Trophoblast cell (in vitro differentiated cells and primary cell): ENCODE measurements at regions not wholly inside any gene's neighbourhood (a gene's known extent, or its start where the extent isn't known, plus 50 kb on each side); places are given as distances from the start of the nearest gene placed in this dataset.

Experiments used
- DNase-seq, 2 donors: peaks; one replicate each; pipeline ENCODE4 v3.0.0-alpha.2; 2016
- H2AFZ ChIP-seq: 2 replicates; pipeline ENCODE4 v1.6.1; 2013; ENCODE audit warnings: low read length, moderate library complexity, mild to moderate bottlenecking; ENCODE audit not compliant: insufficient read depth, poor library complexity
- H2AK5ac ChIP-seq: 2 replicates; pipeline ENCODE4 v1.6.1; 2013; ENCODE audit warnings: mild to moderate bottlenecking, low read length
- H2BK120ac ChIP-seq: 2 replicates; pipeline ENCODE4 v1.6.1; 2013; ENCODE audit warnings: low read length, mild to moderate bottlenecking, moderate library complexity; ENCODE audit not compliant: insufficient read depth, poor library complexity
- H2BK12ac ChIP-seq: 2 replicates; pipeline ENCODE4 v1.6.1; 2013; ENCODE audit warnings: mild to moderate bottlenecking, low read length, moderate library complexity
- H2BK5ac ChIP-seq: 2 replicates; pipeline ENCODE4 v1.6.1; 2013; ENCODE audit warnings: low read length, low read depth, moderate library complexity, mild to moderate bottlenecking; ENCODE audit not compliant: poor library complexity
- H3K14ac ChIP-seq: 2 replicates; pipeline ENCODE4 v1.6.1; 2013; ENCODE audit warnings: mild to moderate bottlenecking, low read length
- H3K18ac ChIP-seq: 2 replicates; pipeline ENCODE4 v1.6.1; 2013; ENCODE audit warnings: mild to moderate bottlenecking, low read length
- H3K23ac ChIP-seq: 2 replicates; pipeline ENCODE4 v1.6.1; 2013; ENCODE audit warnings: low read length
- H3K27ac ChIP-seq: 2 replicates; pipeline ENCODE4 v1.5.1; 2013; ENCODE audit warnings: low read depth, mild to moderate bottlenecking, inconsistent platforms, low read length, moderate library complexity
- H3K27me3 ChIP-seq: 2 replicates; pipeline ENCODE4 v1.6.1; 2013; ENCODE audit warnings: inconsistent platforms, mild to moderate bottlenecking, low read length, moderate library complexity; ENCODE audit not compliant: insufficient read depth
- H3K36me3 ChIP-seq, 2 experiments: 1 replicate in 1 of 2; 2 replicates in 1 of 2; pipeline ENCODE4 v1.6.1; 2013; ENCODE audit warnings: low read length in 2 of 2, mild to moderate bottlenecking in 2 of 2, moderate library complexity in 1 of 2; ENCODE audit not compliant: insufficient read depth in 2 of 2, control insufficient read depth in 1 of 2
- H3K4ac ChIP-seq: 2 replicates; pipeline ENCODE4 v1.6.1; 2013; ENCODE audit warnings: low read depth, mild to moderate bottlenecking, low read length, moderate library complexity
- H3K4me1 ChIP-seq, 2 experiments: 1 replicate in 1 of 2; 2 replicates in 1 of 2; pipeline ENCODE4 v1.6.1; 2013; ENCODE audit warnings: low read length in 2 of 2, mild to moderate bottlenecking in 2 of 2, moderate library complexity in 1 of 2; ENCODE audit not compliant: insufficient read depth in 2 of 2, control insufficient read depth in 1 of 2
- H3K4me2 ChIP-seq: 2 replicates; pipeline ENCODE4 v1.6.1; 2013; ENCODE audit warnings: inconsistent platforms, mild to moderate bottlenecking, low read length, moderate library complexity
- H3K4me3 ChIP-seq: 2 replicates; pipeline ENCODE4 v1.5.1; 2013; ENCODE audit warnings: mild to moderate bottlenecking, low read depth, low read length, inconsistent platforms
- H3K79me1 ChIP-seq: one replicate; pipeline ENCODE4 v1.6.1; 2013; ENCODE audit warnings: low read length
- H3K79me2 ChIP-seq: 2 replicates; pipeline ENCODE4 v1.6.1; 2013; ENCODE audit warnings: low read length, mild to moderate bottlenecking; ENCODE audit not compliant: control insufficient read depth, insufficient read depth, poor library complexity
- H3K9ac ChIP-seq: 2 replicates; pipeline ENCODE4 v1.6.1; 2013; ENCODE audit warnings: mild to moderate bottlenecking, low read length
- H3K9me3 ChIP-seq: 2 replicates; pipeline ENCODE4 v1.6.1; 2013; ENCODE audit warnings: low read depth, mild to moderate bottlenecking, control low read depth, inconsistent platforms, low read length; ENCODE audit not compliant: insufficient read depth
- H4K12ac ChIP-seq: 2 replicates; pipeline ENCODE4 v1.6.1; 2013; ENCODE audit warnings: low read depth, mild to moderate bottlenecking, low read length, moderate library complexity
- H4K8ac ChIP-seq: 2 replicates; pipeline ENCODE4 v1.6.1; 2013; ENCODE audit warnings: low read depth, mild to moderate bottlenecking, low read length, moderate library complexity
- H4K91ac ChIP-seq: one replicate; pipeline ENCODE4 v1.6.1; 2013; ENCODE audit warnings: low read depth, mild to moderate bottlenecking, low read length, moderate library complexity
- WGBS: extraction: QIAGEN DNeasy Blood & Tissue Kit; methylation state at CpG from one replicate; pipeline ENCODE4 v1.1.7; 2013; ENCODE audit warnings: missing lambda C conversion rate; ENCODE audit not compliant: insufficient read length, insufficient coverage; ENCODE audit errors: extremely low coverage; 5-methylcytosine and 5-hydroxymethylcytosine counted together

- no peak overlapping the region for H2BK5ac ChIP-seq
- no peak overlapping the region for H3K27ac ChIP-seq
- H3K36me3 ChIP-seq = no peaks in the 10 kb centered on the region
- no peak overlapping the region for H3K4ac ChIP-seq
- no peak overlapping the region for H3K9ac ChIP-seq
- no peak overlapping the region for H3K14ac ChIP-seq
- no peak overlapping the region for H2AK5ac ChIP-seq
- H4K91ac ChIP-seq = no peak overlapping the region
- H3K79me1 ChIP-seq = no peaks in the 10 kb centered on the region
- no peak overlapping the region for H2AFZ ChIP-seq
- H3K18ac ChIP-seq = no peak overlapping the region
- H3K4me1 ChIP-seq = no peaks in the 10 kb centered on the region
- no peaks in the 10 kb centered on the region for H3K27me3 ChIP-seq
- no peak overlapping the region for H3K4me2 ChIP-seq
- no peaks in the 10 kb centered on the region for H3K79me2 ChIP-seq
- no peak for DNase-seq
- H4K12ac ChIP-seq = no peak overlapping the region
- WGBS = no CpG with 5 or more reads among the region's 9 CpGs
- no peak overlapping the region for H4K8ac ChIP-seq
- no peak overlapping the region for H3K23ac ChIP-seq
- H3K4me3 ChIP-seq = no peak overlapping the region
- no peak overlapping the region for H2BK120ac ChIP-seq
- no peak overlapping the region for H2BK12ac ChIP-seq
- peaks cover 1% of the 10 kb centered on the region for H3K9me3 ChIP-seq
Measured at GRCh38 chr2:129314120-129314519, 665.3 kb upstream of the RAB6C start.

DNA sequence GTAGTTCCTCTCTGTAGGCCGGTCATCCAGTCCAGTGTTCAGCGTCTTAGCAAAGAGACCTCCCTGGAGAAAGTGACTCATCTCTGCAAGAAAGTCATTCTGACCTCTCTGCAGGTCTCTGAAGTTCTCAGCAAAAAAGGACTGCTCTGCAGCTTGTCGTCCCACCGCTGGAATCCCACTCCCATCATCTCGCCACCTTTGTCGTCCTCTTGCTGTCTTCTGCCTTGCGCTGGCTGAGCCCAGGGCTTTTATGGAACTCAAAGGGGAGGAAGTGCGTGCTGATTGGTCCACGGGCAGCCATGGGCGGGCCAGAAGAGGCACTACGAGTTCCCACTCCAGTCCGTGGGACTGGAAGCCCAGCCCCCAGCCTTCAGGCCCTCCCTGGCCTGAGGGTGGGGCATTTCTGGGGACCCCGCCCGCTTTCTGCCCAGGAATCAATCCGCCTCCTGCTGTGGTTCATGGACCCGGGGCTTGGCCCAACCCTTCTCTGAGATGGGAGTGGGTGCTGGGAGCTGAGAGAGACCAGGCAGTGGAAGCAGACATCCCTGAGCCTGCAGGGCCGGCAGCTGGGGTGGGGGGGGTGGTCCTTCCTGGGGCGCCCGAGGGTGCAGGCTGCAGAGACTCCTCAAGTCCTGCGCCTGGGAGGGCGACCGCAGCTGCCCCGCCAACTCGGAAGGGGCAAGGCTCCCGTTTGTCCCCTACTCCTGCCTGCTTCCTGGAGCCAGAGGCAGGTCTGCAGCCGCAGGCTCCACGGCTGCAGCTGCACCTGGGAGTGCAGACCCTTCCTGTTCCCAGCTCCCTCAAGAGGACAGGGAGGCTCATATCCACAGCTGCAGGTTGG lies 660.7 kb upstream of the RAB6C start:
- Histone ChIP-seq H2BK120ac (no peak overlapping the region), H4K8ac (no peak overlapping the region), H2BK5ac (no peak overlapping the region), H2AK5ac (no peak overlapping the region), H3K27ac (no peak overlapping the region), H3K9ac (no peak overlapping the region), H3K9me3 (no peaks in the 10 kb centered on the region), H3K4me2 (no peak overlapping the region), H3K4me3 (no peak overlapping the region), H2AFZ (no peak overlapping the region), H3K79me2 (no peaks in the 10 kb centered on the region), H4K12ac (no peak overlapping the region), H4K91ac (no peak overlapping the region), H3K27me3 (no peaks in the 10 kb centered on the region), H3K14ac (no peak overlapping the region), H3K18ac (no peak overlapping the region), H2BK12ac (no peak overlapping the region), H3K79me1 (no peaks in the 10 kb centered on the region), H3K4ac (no peak overlapping the region), H3K36me3 (no peaks in the 10 kb centered on the region), H3K4me1 (no peaks in the 10 kb centered on the region), H3K23ac (no peak overlapping the region)
- no CpG with 5 or more reads among the region's 27 CpGs for WGBS
- DNase-seq = no peak

DNA sequence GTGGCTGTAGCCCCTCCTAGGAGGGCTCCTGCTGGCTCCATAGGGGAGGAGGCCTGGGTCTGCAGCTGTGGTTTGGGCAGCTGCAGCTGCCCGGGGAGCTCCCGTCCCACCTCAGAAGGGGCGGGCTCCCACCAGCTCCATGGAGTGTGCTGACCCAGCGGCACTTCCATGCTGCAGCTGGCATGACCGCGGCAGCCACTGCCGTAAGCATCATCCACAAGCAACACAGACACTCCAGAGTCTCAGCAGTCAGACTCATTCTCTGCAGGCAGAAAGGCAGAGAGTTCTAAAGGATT lies 660.1 kb upstream of the RAB6C start:
- Histone ChIP-seq H4K12ac (no peak overlapping the region), H3K9ac (no peak overlapping the region), H3K27ac (no peak overlapping the region), H2AFZ (no peak overlapping the region), H2BK12ac (no peak overlapping the region), H2BK120ac (no peak overlapping the region), H3K4me3 (no peak overlapping the region), H2AK5ac (no peak overlapping the region), H3K4me1 (no peaks in the 10 kb centered on the region), H3K4ac (no peak overlapping the region), H3K27me3 (no peaks in the 10 kb centered on the region), H2BK5ac (no peak overlapping the region), H3K79me2 (no peaks in the 10 kb centered on the region), H3K23ac (no peak overlapping the region), H4K91ac (no peak overlapping the region), H4K8ac (no peak overlapping the region), H3K14ac (no peak overlapping the region), H3K79me1 (no peaks in the 10 kb centered on the region), H3K36me3 (no peaks in the 10 kb centered on the region), H3K18ac (no peak overlapping the region), H3K9me3 (no peaks in the 10 kb centered on the region), H3K4me2 (no peak overlapping the region)
- no CpG with 5 or more reads among the region's 7 CpGs for WGBS
- no peak for DNase-seq

DNA sequence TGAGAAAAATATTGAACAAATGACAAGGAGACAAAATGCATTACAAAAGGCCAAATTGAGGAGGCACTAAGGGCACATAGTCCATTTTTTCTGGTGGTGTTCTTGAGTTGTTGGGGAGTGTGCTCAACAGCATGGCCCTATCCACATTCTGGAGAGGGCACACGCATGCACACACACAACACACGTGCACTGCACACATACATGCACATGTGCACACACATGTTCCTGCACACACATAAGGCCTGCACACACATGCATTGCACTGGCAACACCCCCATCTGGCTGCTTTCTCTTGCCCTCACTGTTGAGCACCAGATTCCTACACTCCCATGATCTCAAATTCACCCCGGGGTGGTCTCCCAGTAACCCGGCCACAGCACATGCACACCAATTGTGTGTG lies 659.2 kb upstream of the RAB6C start:
- H3K4me1 ChIP-seq = no peaks in the 10 kb centered on the region
- no peaks in the 10 kb centered on the region for H3K27me3 ChIP-seq
- H3K4me3 ChIP-seq = no peak overlapping the region
- H2BK12ac ChIP-seq = no peak overlapping the region
- H3K9me3 ChIP-seq = no peaks in the 10 kb centered on the region
- no peak overlapping the region for H3K23ac ChIP-seq
- H2AK5ac ChIP-seq = no peak overlapping the region
- H2BK5ac ChIP-seq = no peak overlapping the region
- H4K12ac ChIP-seq = no peak overlapping the region
- no peak overlapping the region for H2BK120ac ChIP-seq
- no peak overlapping the region for H4K91ac ChIP-seq
- no peak overlapping the region for H3K14ac ChIP-seq
- no peak overlapping the region for H2AFZ ChIP-seq
- DNase-seq = no peak
- no peaks in the 10 kb centered on the region for H3K79me1 ChIP-seq
- no peak overlapping the region for H3K18ac ChIP-seq
- H4K8ac ChIP-seq = no peak overlapping the region
- no peaks in the 10 kb centered on the region for H3K79me2 ChIP-seq
- H3K27ac ChIP-seq = no peak overlapping the region
- no peak overlapping the region for H3K4ac ChIP-seq
- H3K36me3 ChIP-seq = no peaks in the 10 kb centered on the region
- no peak overlapping the region for H3K4me2 ChIP-seq
- no peak overlapping the region for H3K9ac ChIP-seq
- no CpG with 5 or more reads among the region's 4 CpGs for WGBS
